Skin epidermis (tissue), 12 donors: ENCODE measurements at regions not wholly inside any gene's neighbourhood (a gene's known extent, or its start where the extent isn't known, plus 50 kb on each side); places are given as distances from the start of the nearest gene placed in this dataset.

Source experiments
- H3K27ac ChIP-seq, 21 experiments: fragments of 200-600 bp; sonication (generic) in 11 of 21; one replicate each; pipeline ENCODE4 v1.5.0; 2020; ENCODE audit warnings: mild to moderate bottlenecking in 3 of 21, inconsistent platforms in 2 of 21, moderate library complexity in 2 of 21
- H3K4me3 ChIP-seq, 7 experiments: fragments of 200-600 bp; sonication (generic) in 2 of 7; one replicate each; pipeline ENCODE4 v1.5.0; 2020; ENCODE audit warnings: inconsistent platforms in 2 of 7, mild to moderate bottlenecking in 2 of 7, moderate library complexity in 1 of 7

GRCh38 chrX:39930786-39931528 is 166.8 kb downstream of the BCOR start:
- no peak overlapping the region for H3K4me3 ChIP-seq
- peak overlapping the region in 2 of 21 experiments; percentile 7 to 14 for H3K27ac ChIP-seq

- H3K27ac ChIP-seq = no peak overlapping the region
- H3K4me3 ChIP-seq = no peak overlapping the region
These were observed 166.1 kb downstream of the BCOR start for GRCh38 chrX:39931529-39932282.

- H3K27ac ChIP-seq = no peak overlapping the region
- H3K4me3 ChIP-seq = no peak overlapping the region
These were observed 162.2 kb downstream of the BCOR start for GRCh38 chrX:39935411-39936064.

- peak overlapping the region in 6 of 21 experiments; percentile 5 to 65 (median 56) for H3K27ac ChIP-seq
- no peak overlapping the region for H3K4me3 ChIP-seq
These were observed 160.6 kb downstream of the BCOR start for GRCh38 chrX:39936886-39937770.

GRCh38 chrX:39938466-39938865 is 159.3 kb downstream of the BCOR start:
- Histone ChIP-seq H3K27ac (no peak overlapping the region), H3K4me3 (no peak overlapping the region)

GRCh38 chrX:39939678-39940077 is 158.1 kb downstream of the BCOR start:
- no peak overlapping the region for H3K27ac ChIP-seq
- no peak overlapping the region for H3K4me3 ChIP-seq

GRCh38 chrX:39941332-39941920 is 156.3 kb downstream of the BCOR start:
- H3K4me3 ChIP-seq = no peak overlapping the region
- H3K27ac ChIP-seq = no peak overlapping the region

GRCh38 chrX:39944416-39944815 is 153.3 kb downstream of the BCOR start:
- no peak overlapping the region for H3K4me3 ChIP-seq
- H3K27ac ChIP-seq = no peak overlapping the region

GRCh38 chrX:39945709-39946108 is 152.0 kb downstream of the BCOR start:
- Histone ChIP-seq H3K4me3 (no peak overlapping the region), H3K27ac (no peak overlapping the region)

GRCh38 chrX:39946822-39947221 is 150.9 kb downstream of the BCOR start:
- no peak overlapping the region for H3K4me3 ChIP-seq
- no peak overlapping the region for H3K27ac ChIP-seq

- no peak overlapping the region for H3K4me3 ChIP-seq
These were observed 149.2 kb downstream of the BCOR start for GRCh38 chrX:39948582-39948981.

GRCh38 chrX:39950018-39950688 is 147.6 kb downstream of the BCOR start:
- no peak overlapping the region for H3K4me3 ChIP-seq
- H3K27ac ChIP-seq = no peak overlapping the region

More at GRCh38 chrX:39948582-39948981, 149.2 kb downstream of the BCOR start:
- no peak overlapping the region for H3K27ac ChIP-seq

- Histone ChIP-seq H3K4me3 (no peak overlapping the region), H3K27ac (no peak overlapping the region)
These were observed 144.8 kb downstream of the BCOR start for GRCh38 chrX:39952989-39953388.

GRCh38 chrX:39953879-39954278 is 143.9 kb downstream of the BCOR start:
- Histone ChIP-seq H3K27ac (no peak overlapping the region), H3K4me3 (no peak overlapping the region)

- no peak overlapping the region for H3K4me3 ChIP-seq
These were observed 142.9 kb downstream of the BCOR start for GRCh38 chrX:39954851-39955250.

GRCh38 chrX:39955625-39956024 is 142.1 kb downstream of the BCOR start:
- no peak overlapping the region for H3K27ac ChIP-seq
- H3K4me3 ChIP-seq = no peak overlapping the region

More at GRCh38 chrX:39954851-39955250, 142.9 kb downstream of the BCOR start:
- H3K27ac ChIP-seq = no peak overlapping the region

GRCh38 chrX:39956803-39957394 is 140.9 kb downstream of the BCOR start:
- Histone ChIP-seq H3K27ac (no peak overlapping the region), H3K4me3 (no peak overlapping the region)

- H3K27ac ChIP-seq = no peak overlapping the region
- H3K4me3 ChIP-seq = no peak overlapping the region
These were observed 139.8 kb downstream of the BCOR start for GRCh38 chrX:39957816-39958566.
